Panc1 (cell line): ENCODE measurements at regions not wholly inside any gene's neighbourhood (a gene's known extent, or its start where the extent isn't known, plus 50 kb on each side); places are given as distances from the start of the nearest gene placed in this dataset.

Source experiments
- ATAC-seq: fragments of 200-7000 bp; cut with Tn5 transposase; 2 replicates; pipeline ENCODE4 v1.9.1; 2020; ENCODE audit warnings: mild to moderate bottlenecking, moderate library complexity
- BruUV-seq: library from RNA; stranded (reverse); fragments of 400-500 nt; replicated peaks from 2 replicates; lab custom pipeline; 2021; lab: Mats Ljungman, UMichigan
- CTCF ChIA-PET: fragments of 300-600 bp; sonication (Branson Sonifier 250); formaldehyde crosslinking; loops from one replicate; lab custom pipeline; 2022; ENCODE audit warnings: antibody characterized with exemption; lab: Charles Lee
- POLR2A ChIA-PET: fragments of 300-600 bp; sonication (Branson Sonifier 250); formaldehyde crosslinking; loops from one replicate; lab custom pipeline; 2022; ENCODE audit warnings: antibody characterized with exemption; lab: Charles Lee
- DNase-seq: peaks from one replicate; pipeline ENCODE4 v3.0.0-alpha.2; 2010; ENCODE audit warnings: low read depth, low spot score
- H3K27ac ChIP-seq: 2 replicates; pipeline ENCODE4 v1.5.1; 2011; ENCODE audit warnings: mild to moderate bottlenecking, low read length, inconsistent platforms
- H3K27me3 ChIP-seq: fragments of 200-500 bp; sonication (Bioruptor generic); 2 replicates; pipeline ENCODE4 v1.6.0; 2014; ENCODE audit warnings: low read length, inconsistent platforms; ENCODE audit not compliant: control insufficient read depth, insufficient read depth
- H3K36me3 ChIP-seq: fragments of 200-500 bp; sonication (Bioruptor generic); 2 replicates; pipeline ENCODE4 v1.5.1; 2014; ENCODE audit warnings: inconsistent platforms, mild to moderate bottlenecking, low read length, moderate library complexity; ENCODE audit not compliant: control insufficient read depth, insufficient read depth
- H3K4me1 ChIP-seq: 2 replicates; pipeline ENCODE4 v1.5.1; 2011; ENCODE audit warnings: inconsistent platforms, mild to moderate bottlenecking, low read length, moderate library complexity; ENCODE audit not compliant: control insufficient read depth, insufficient read depth
- H3K4me3 ChIP-seq, 2 experiments: 2 replicates each; pipeline ENCODE4 v1.5.1; 2011 to 2012; ENCODE audit warnings: low read depth in 2 of 2, low read length in 2 of 2, mild to moderate bottlenecking in 2 of 2, inconsistent platforms in 1 of 2, moderate library complexity in 1 of 2
- H3K9me3 ChIP-seq: fragments of 200-500 bp; sonication (Bioruptor generic); 2 replicates; pipeline ENCODE4 v1.5.1; 2014; ENCODE audit warnings: low read depth, mild to moderate bottlenecking, inconsistent platforms, low read length, moderate library complexity; ENCODE audit not compliant: control insufficient read depth, insufficient read depth
- POLR2AphosphoS5 ChIP-seq: IDR thresholded peaks from 2 replicates; pipeline ENCODE4 v1.6.1; 2012; ENCODE audit warnings: mild to moderate bottlenecking, low read depth, low read length, moderate library complexity
- SIN3A ChIP-seq: IDR thresholded peaks from 2 replicates; pipeline ENCODE4 v1.6.1; 2012; ENCODE audit warnings: low read depth, mild to moderate bottlenecking, low read length, moderate library complexity, borderline replicate concordance; ENCODE audit not compliant: insufficient read depth
- TCF7L2 ChIP-seq: IDR thresholded peaks from 2 replicates; pipeline ENCODE4 v1.6.1; 2011; ENCODE audit warnings: mild to moderate bottlenecking, low read depth, low read length, inconsistent platforms
- in situ Hi-C: cut with HindIII; loops from 2 replicates; pipeline ENCODE4 v1.10.0; 2016; ENCODE audit warnings: low sequenced_read_pairs, low pct_unique_long_range_greater_than_20kb
- intact Hi-C: fragments of 100-400 bp; cut with micrococcal nuclease; formaldehyde crosslinking; loops from one replicate; pipeline ENCODE4 v1.10.0; 2022; ENCODE audit not compliant: unreplicated experiment
- TF ChIP-seq, protein P1 (sequence below), 2 experiments: IDR thresholded peaks; 2 replicates each; pipeline ENCODE4 v1.6.1; 2011 to 2012; ENCODE audit warnings: low read depth in 2 of 2, control low read depth in 1 of 2, low read length in 1 of 2, mild to moderate bottlenecking in 1 of 2, moderate library complexity in 1 of 2; ENCODE audit not compliant: insufficient read depth in 1 of 2
- TF ChIP-seq, protein P2 (sequence below): fragments of 450-650 bp; IDR thresholded peaks from 2 replicates; pipeline ENCODE4 v1.5.1; 2017; ENCODE audit warnings: mild to moderate bottlenecking

DNA sequence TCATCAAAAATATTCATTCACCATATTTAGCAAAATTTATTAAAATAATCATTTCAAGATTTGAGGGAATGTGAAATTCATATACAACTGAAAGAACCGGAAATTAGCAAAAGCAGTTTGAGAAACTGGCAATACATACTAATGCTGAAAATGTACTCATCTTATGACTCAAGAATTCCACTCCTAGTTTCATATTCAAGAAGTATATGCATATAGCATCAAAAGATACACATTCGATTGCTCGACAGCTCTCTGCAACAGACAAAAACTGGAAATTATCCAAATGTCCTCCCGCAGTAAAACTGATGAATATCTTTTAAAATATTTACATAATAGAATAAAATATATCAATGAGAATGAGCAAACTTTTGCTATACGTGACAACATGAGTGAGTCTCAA, 189.2 kb upstream of the MGAT4C start:
- H3K27ac ChIP-seq: no peak overlapping the region
- H3K4me1 ChIP-seq: no peaks in the 10 kb centered on the region
- H3K36me3 ChIP-seq: no peaks in the 10 kb centered on the region
- H3K4me3 ChIP-seq: no peak overlapping the region
- ChIA-PET POLR2A (no interaction called here), CTCF (no interaction called here)
- H3K9me3 ChIP-seq: no peaks in the 10 kb centered on the region
- no peaks in the 10 kb centered on the region for H3K27me3 ChIP-seq
- TF ChIP-seq SIN3A (no peak), POLR2AphosphoS5 (no peak), TCF7L2 (no peak)
- TF ChIP-seq, protein P1, sequence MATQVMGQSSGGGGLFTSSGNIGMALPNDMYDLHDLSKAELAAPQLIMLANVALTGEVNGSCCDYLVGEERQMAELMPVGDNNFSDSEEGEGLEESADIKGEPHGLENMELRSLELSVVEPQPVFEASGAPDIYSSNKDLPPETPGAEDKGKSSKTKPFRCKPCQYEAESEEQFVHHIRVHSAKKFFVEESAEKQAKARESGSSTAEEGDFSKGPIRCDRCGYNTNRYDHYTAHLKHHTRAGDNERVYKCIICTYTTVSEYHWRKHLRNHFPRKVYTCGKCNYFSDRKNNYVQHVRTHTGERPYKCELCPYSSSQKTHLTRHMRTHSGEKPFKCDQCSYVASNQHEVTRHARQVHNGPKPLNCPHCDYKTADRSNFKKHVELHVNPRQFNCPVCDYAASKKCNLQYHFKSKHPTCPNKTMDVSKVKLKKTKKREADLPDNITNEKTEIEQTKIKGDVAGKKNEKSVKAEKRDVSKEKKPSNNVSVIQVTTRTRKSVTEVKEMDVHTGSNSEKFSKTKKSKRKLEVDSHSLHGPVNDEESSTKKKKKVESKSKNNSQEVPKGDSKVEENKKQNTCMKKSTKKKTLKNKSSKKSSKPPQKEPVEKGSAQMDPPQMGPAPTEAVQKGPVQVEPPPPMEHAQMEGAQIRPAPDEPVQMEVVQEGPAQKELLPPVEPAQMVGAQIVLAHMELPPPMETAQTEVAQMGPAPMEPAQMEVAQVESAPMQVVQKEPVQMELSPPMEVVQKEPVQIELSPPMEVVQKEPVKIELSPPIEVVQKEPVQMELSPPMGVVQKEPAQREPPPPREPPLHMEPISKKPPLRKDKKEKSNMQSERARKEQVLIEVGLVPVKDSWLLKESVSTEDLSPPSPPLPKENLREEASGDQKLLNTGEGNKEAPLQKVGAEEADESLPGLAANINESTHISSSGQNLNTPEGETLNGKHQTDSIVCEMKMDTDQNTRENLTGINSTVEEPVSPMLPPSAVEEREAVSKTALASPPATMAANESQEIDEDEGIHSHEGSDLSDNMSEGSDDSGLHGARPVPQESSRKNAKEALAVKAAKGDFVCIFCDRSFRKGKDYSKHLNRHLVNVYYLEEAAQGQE (IDR thresholded peaks at IDR 0.05; ENCODE audit: insufficient read depth in 1 of 2, low read depth in 2 of 2, low read length in 1 of 2): no peak
- TF ChIP-seq, protein P2, sequence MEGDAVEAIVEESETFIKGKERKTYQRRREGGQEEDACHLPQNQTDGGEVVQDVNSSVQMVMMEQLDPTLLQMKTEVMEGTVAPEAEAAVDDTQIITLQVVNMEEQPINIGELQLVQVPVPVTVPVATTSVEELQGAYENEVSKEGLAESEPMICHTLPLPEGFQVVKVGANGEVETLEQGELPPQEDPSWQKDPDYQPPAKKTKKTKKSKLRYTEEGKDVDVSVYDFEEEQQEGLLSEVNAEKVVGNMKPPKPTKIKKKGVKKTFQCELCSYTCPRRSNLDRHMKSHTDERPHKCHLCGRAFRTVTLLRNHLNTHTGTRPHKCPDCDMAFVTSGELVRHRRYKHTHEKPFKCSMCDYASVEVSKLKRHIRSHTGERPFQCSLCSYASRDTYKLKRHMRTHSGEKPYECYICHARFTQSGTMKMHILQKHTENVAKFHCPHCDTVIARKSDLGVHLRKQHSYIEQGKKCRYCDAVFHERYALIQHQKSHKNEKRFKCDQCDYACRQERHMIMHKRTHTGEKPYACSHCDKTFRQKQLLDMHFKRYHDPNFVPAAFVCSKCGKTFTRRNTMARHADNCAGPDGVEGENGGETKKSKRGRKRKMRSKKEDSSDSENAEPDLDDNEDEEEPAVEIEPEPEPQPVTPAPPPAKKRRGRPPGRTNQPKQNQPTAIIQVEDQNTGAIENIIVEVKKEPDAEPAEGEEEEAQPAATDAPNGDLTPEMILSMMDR: no peak
- DNase-seq (no peak), ATAC-seq (no peak)
- intact Hi-C loops (no loop called here), in situ Hi-C loops (no loop called here)
- BruUV-seq: no TSS peak

DNA sequence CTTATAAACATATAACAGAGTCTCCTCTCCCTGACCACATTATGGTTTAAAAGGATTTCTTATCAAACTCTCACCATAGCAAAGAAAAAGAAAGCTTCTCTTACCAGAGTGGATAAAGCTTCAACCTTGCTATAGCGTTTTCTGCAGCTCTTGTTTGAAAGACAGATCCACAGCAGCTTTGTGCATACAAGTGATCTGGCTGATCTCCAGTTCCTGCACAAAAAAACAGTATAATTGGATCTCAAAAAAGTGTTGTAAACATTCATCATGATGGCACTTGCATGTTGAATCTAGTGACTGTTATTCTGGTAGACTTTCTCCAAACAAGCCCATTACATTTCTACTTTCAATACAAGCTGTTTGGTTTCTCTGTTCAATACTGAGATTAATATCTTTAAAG, 178.9 kb upstream of the MGAT4C start:
- ChIA-PET CTCF (no interaction called here), POLR2A (interaction anchor here (0.5 kb wide), 1 partner anchor 47 kb away, joined by 3 read pairs; no protein-coding TSS in a partner anchor)
- no peaks in the 10 kb centered on the region; the same call in 1 of the 2 replicates for H3K36me3 ChIP-seq
- ATAC-seq (no peak), DNase-seq (no peak)
- H3K4me1 ChIP-seq: no peaks in the 10 kb centered on the region
- peaks cover 2% of the 10 kb centered on the region; the same call in 1 of the 2 replicates for H3K9me3 ChIP-seq
- no peak overlapping the region for H3K27ac ChIP-seq
- no peak overlapping the region for H3K4me3 ChIP-seq
- BruUV-seq: no TSS peak
- no peaks in the 10 kb centered on the region for H3K27me3 ChIP-seq
- intact Hi-C loops (no loop called here), in situ Hi-C loops (no loop called here)
- TF ChIP-seq, protein P2: no peak
- TF ChIP-seq, protein P1 (IDR thresholded peaks at IDR 0.05; ENCODE audit: insufficient read depth in 1 of 2, low read depth in 2 of 2, low read length in 1 of 2): no peak
- TF ChIP-seq POLR2AphosphoS5: no peak
- TF ChIP-seq TCF7L2: no peak
- TF ChIP-seq SIN3A: no peak
